Esophagus squamous epithelium (tissue), 5 donors: ENCODE measurements at regions not wholly inside any gene's neighbourhood (a gene's known extent, or its start where the extent isn't known, plus 50 kb on each side); places are given as distances from the start of the nearest gene placed in this dataset.

Experiments
- DNase-seq: peaks from one replicate; lab custom pipeline; 2025; lab: John Stamatoyannopoulos, UW
- H3K27ac ChIP-seq, 4 donors: fragments of 200-600 bp; sonication (generic); one replicate each; pipeline ENCODE4 v1.5.1; 2016 to 2019; ENCODE audit warnings: mild to moderate bottlenecking in 1 of 4
- H3K27me3 ChIP-seq, 4 donors: fragments of 200-600 bp; sonication (generic); 1 replicate in 3 of 4; 2 replicates in 1 of 4; pipeline versions ENCODE4 v1.5.1 to v1.6.0; 2017 to 2021; ENCODE audit warnings: antibody characterized with exemption in 1 of 4
- H3K36me3 ChIP-seq, 3 donors: fragments of 200-600 bp; sonication (generic); one replicate each; pipeline ENCODE4 v1.5.1; 2016 to 2019
- H3K4me1 ChIP-seq, 3 donors: fragments of 200-600 bp; sonication (generic); one replicate each; pipeline ENCODE4 v1.5.1; 2017 to 2019
- H3K4me3 ChIP-seq, 4 donors: fragments of 200-600 bp; sonication (generic); 1 replicate in 3 of 4; 2 replicates in 1 of 4; pipeline ENCODE4 v1.5.1; 2016 to 2019; ENCODE audit warnings: mild to moderate bottlenecking in 2 of 4, moderate library complexity in 1 of 4
- H3K9me3 ChIP-seq, 3 donors: fragments of 200-600 bp; sonication (generic); one replicate each; pipeline ENCODE4 v1.5.1; 2016 to 2019
- CTCF ChIP-seq, 6 experiments: fragments of 450-650 bp in 4 of 6; fragments of 200-600 bp in 2 of 6; sonication (generic) in 2 of 6; IDR thresholded peaks; one replicate each; pipeline ENCODE4 v1.5.1; 2016 to 2019; ENCODE audit warnings: antibody characterized with exemption in 6 of 6, mild to moderate bottlenecking in 4 of 6, moderate library complexity in 4 of 6
- POLR2A ChIP-seq, 4 donors: fragments of 450-650 bp; IDR thresholded peaks; one replicate each; pipeline ENCODE4 v1.6.1; 2017; ENCODE audit warnings: antibody characterized with exemption in 4 of 4, mild to moderate bottlenecking in 4 of 4, moderate library complexity in 3 of 4
- WGBS, 2 donors: methylation state at CpG; one replicate each; pipeline ENCODE4 v1.1.5; 2018; 5-methylcytosine and 5-hydroxymethylcytosine counted together
- intact Hi-C: fragments of 100-400 bp; cut with DNase I; formaldehyde crosslinking; loops from one replicate; pipeline ENCODE4 v1.15.0; 2022
- donor health status: DM: yes; HTN: yes; CAD: no.

GRCh38 chr2:236763857-236764256 is 194.2 kb downstream of the ACKR3 start:
- Histone ChIP-seq H3K4me3 (no peak overlapping the region), H3K27me3 (no peaks in the 10 kb centered on the region), H3K4me1 (peaks cover 0 to 17% (median 0%) of the 10 kb centered on the region in 3 donors), H3K9me3 (peaks cover 0 to 8% (median 0%) of the 10 kb centered on the region in 3 donors), H3K36me3 (no peaks in the 10 kb centered on the region), H3K27ac (no peak overlapping the region)
- 87 to 98% methylated on average over 6 of the region's 6 CpGs for WGBS, 2 donors
- TF ChIP-seq POLR2A (IDR thresholded peaks at IDR 0.05) (no peak), CTCF (IDR thresholded peaks at IDR 0.05) (no peak)
- intact Hi-C loops: no loop called here
- DNase-seq: no peak

- Histone ChIP-seq H3K9me3 (peaks cover 0 to 8% (median 0%) of the 10 kb centered on the region in 3 donors), H3K27me3 (no peaks in the 10 kb centered on the region), H3K4me1 (peaks cover 0 to 22% (median 1%) of the 10 kb centered on the region in 3 donors), H3K4me3 (no peak overlapping the region), H3K27ac (no peak overlapping the region), H3K36me3 (no peaks in the 10 kb centered on the region)
- intact Hi-C loops: no loop called here
- 15 to 27% methylated on average over 2 of the region's 2 CpGs for WGBS, 2 donors
- TF ChIP-seq POLR2A (IDR thresholded peaks at IDR 0.05): no peak
- TF ChIP-seq CTCF (IDR thresholded peaks at IDR 0.05): peak in 2 of 6 experiments; percentile 20 to 30
- no peak for DNase-seq
Observed at GRCh38 chr2:236764716-236765115, 195.1 kb downstream of the ACKR3 start.

- Histone ChIP-seq H3K9me3 (peaks cover 0 to 8% (median 0%) of the 10 kb centered on the region in 3 donors), H3K36me3 (no peaks in the 10 kb centered on the region), H3K27ac (no peak overlapping the region), H3K27me3 (no peaks in the 10 kb centered on the region), H3K4me1 (peaks cover 0 to 27% (median 3%) of the 10 kb centered on the region in 3 donors), H3K4me3 (no peak overlapping the region)
- TF ChIP-seq CTCF (IDR thresholded peaks at IDR 0.05): no peak
- TF ChIP-seq POLR2A (IDR thresholded peaks at IDR 0.05): no peak
- 46 to 61% methylated on average over 3 of the region's 3 CpGs for WGBS, 2 donors
- DNase-seq: no peak
- intact Hi-C loops: no loop called here
Observed at GRCh38 chr2:236765478-236765877, 195.9 kb downstream of the ACKR3 start.

- peaks cover 0 to 30% (median 3%) of the 10 kb centered on the region in 3 donors for H3K4me1 ChIP-seq
- no peak for TF ChIP-seq CTCF (IDR thresholded peaks at IDR 0.05)
- no peak for TF ChIP-seq POLR2A (IDR thresholded peaks at IDR 0.05)
- WGBS, 2 donors: 95 to 98% methylated on average over 2 of the region's 2 CpGs
- DNase-seq: no peak
- no peak overlapping the region for H3K4me3 ChIP-seq
- intact Hi-C loops: no loop called here
- H3K27me3 ChIP-seq: no peaks in the 10 kb centered on the region
- H3K9me3 ChIP-seq: peaks cover 0 to 8% (median 0%) of the 10 kb centered on the region in 3 donors
- H3K27ac ChIP-seq: no peak overlapping the region
- no peaks in the 10 kb centered on the region for H3K36me3 ChIP-seq
Observed at GRCh38 chr2:236766850-236767249, 197.2 kb downstream of the ACKR3 start.

GRCh38 chr2:236767941-236768340 is 198.3 kb downstream of the ACKR3 start:
- Histone ChIP-seq H3K27ac (no peak overlapping the region), H3K4me3 (no peak overlapping the region), H3K9me3 (peaks cover 0 to 8% (median 0%) of the 10 kb centered on the region in 3 donors), H3K27me3 (no peaks in the 10 kb centered on the region), H3K4me1 (peaks cover 0 to 30% (median 3%) of the 10 kb centered on the region in 3 donors), H3K36me3 (no peaks in the 10 kb centered on the region)
- intact Hi-C loops: no loop called here
- TF ChIP-seq POLR2A (IDR thresholded peaks at IDR 0.05) (no peak), CTCF (IDR thresholded peaks at IDR 0.05) (no peak)
- DNase-seq: no peak
- 87 to 89% methylated on average over 5 to 7 of the region's 7 CpGs for WGBS, 2 donors
